Hepatocyte (in vitro differentiated cells): ENCODE measurements at regions not wholly inside any gene's neighbourhood (a gene's known extent, or its start where the extent isn't known, plus 50 kb on each side); places are given as distances from the start of the nearest gene placed in this dataset.

Experiments
- EZH2 ChIP-seq: fragments of 200-600 bp; sonication (generic); IDR thresholded peaks from 2 replicates; pipeline ENCODE4 v1.6.1; 2016; ENCODE audit warnings: antibody characterized with exemption, mild to moderate bottlenecking, borderline replicate concordance
- EZH2phosphoT487 ChIP-seq: fragments of 200-600 bp; sonication (generic); IDR thresholded peaks from one replicate; pipeline ENCODE4 v1.6.1; 2018; ENCODE audit warnings: antibody characterized with exemption, mild to moderate bottlenecking, low read depth, moderate library complexity; ENCODE audit not compliant: unreplicated experiment, severe bottlenecking
- TF ChIP-seq, protein P1 (sequence below): fragments of 200-600 bp; sonication (generic); IDR thresholded peaks from 2 replicates; pipeline ENCODE4 v1.5.1; 2016; ENCODE audit warnings: antibody characterized with exemption, mild to moderate bottlenecking; ENCODE audit not compliant: poor library complexity

DNA sequence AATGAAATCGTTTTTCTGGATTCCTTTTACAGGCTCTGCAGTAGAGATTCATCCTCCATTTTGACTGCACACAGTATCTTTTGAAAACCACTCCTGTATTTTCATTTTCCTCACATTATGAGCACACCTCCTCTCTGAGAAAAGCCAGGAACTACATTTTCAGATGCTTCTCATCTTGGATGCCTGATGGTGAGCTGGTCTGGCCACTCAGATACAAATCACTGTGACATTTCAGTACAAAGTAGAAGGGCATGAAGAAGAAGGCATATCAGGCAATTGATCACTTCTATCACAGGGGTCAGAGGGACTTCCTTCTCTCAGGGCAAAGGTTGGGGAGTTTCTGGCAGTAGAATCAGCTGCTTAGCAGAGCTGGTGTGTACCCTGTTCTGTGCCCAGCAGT, 192.0 kb upstream of the POM121L12 start:
- TF ChIP-seq, protein P1, sequence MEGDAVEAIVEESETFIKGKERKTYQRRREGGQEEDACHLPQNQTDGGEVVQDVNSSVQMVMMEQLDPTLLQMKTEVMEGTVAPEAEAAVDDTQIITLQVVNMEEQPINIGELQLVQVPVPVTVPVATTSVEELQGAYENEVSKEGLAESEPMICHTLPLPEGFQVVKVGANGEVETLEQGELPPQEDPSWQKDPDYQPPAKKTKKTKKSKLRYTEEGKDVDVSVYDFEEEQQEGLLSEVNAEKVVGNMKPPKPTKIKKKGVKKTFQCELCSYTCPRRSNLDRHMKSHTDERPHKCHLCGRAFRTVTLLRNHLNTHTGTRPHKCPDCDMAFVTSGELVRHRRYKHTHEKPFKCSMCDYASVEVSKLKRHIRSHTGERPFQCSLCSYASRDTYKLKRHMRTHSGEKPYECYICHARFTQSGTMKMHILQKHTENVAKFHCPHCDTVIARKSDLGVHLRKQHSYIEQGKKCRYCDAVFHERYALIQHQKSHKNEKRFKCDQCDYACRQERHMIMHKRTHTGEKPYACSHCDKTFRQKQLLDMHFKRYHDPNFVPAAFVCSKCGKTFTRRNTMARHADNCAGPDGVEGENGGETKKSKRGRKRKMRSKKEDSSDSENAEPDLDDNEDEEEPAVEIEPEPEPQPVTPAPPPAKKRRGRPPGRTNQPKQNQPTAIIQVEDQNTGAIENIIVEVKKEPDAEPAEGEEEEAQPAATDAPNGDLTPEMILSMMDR = no peak
- TF ChIP-seq EZH2phosphoT487 (no peak), EZH2 (no peak)
